A673 (cell line): ENCODE measurements at regions not wholly inside any gene's neighbourhood (a gene's known extent, or its start where the extent isn't known, plus 50 kb on each side); places are given as distances from the start of the nearest gene placed in this dataset.

Source experiments
- EZH2 ChIP-seq: fragments of 200-600 bp; sonication (generic); IDR thresholded peaks from 2 replicates; pipeline ENCODE4 v1.6.1; 2017; ENCODE audit warnings: borderline replicate concordance, low read depth, mild to moderate bottlenecking, mixed read lengths, antibody characterized with exemption, low read length; ENCODE audit not compliant: poor library complexity, severe bottlenecking
- TF ChIP-seq, protein P1 (sequence below): fragments of 300-800, 200-600 bp; sonication (generic); conservative IDR thresholded peaks from 2 replicates; pipeline ENCODE4 v1.5.1; 2017; ENCODE audit warnings: low read depth, mild to moderate bottlenecking, antibody characterized with exemption, low read length, moderate library complexity, mixed read lengths

GRCh38 chr14:38367922-38368321 lies 112.0 kb upstream of the CLEC14A start:
- TF ChIP-seq, protein P1, sequence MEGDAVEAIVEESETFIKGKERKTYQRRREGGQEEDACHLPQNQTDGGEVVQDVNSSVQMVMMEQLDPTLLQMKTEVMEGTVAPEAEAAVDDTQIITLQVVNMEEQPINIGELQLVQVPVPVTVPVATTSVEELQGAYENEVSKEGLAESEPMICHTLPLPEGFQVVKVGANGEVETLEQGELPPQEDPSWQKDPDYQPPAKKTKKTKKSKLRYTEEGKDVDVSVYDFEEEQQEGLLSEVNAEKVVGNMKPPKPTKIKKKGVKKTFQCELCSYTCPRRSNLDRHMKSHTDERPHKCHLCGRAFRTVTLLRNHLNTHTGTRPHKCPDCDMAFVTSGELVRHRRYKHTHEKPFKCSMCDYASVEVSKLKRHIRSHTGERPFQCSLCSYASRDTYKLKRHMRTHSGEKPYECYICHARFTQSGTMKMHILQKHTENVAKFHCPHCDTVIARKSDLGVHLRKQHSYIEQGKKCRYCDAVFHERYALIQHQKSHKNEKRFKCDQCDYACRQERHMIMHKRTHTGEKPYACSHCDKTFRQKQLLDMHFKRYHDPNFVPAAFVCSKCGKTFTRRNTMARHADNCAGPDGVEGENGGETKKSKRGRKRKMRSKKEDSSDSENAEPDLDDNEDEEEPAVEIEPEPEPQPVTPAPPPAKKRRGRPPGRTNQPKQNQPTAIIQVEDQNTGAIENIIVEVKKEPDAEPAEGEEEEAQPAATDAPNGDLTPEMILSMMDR: no peak
- no peak for TF ChIP-seq EZH2
